ENCODE measurements at regions not wholly inside any gene's neighbourhood (a gene's known extent, or its start where the extent isn't known, plus 50 kb on each side); places are given as distances from the start of the nearest gene placed in this dataset.

GRCh38 chr12:91515944-91516694 is 333.5 kb upstream of the DCN start:
- Histone ChIP-seq H3K27ac (no peak overlapping the region), H3K4me3 (no peak overlapping the region), H3K36me3 (no peaks in the 10 kb centered on the region), H3K27me3 (replicated peaks in 1 of 7) (no peaks in the 10 kb centered on the region), H3K4me1 (no peaks in the 10 kb centered on the region), H3K9me3 (peaks cover 0 to 5% (median 0%) of the 10 kb centered on the region in 8 donors)
- intact Hi-C loops (cut with DNase I; ENCODE audit: low total_unique reads) = no loop called here
- TF ChIP-seq POLR2A (IDR thresholded peaks at IDR 0.05) = no peak
- TF ChIP-seq, protein P1, sequence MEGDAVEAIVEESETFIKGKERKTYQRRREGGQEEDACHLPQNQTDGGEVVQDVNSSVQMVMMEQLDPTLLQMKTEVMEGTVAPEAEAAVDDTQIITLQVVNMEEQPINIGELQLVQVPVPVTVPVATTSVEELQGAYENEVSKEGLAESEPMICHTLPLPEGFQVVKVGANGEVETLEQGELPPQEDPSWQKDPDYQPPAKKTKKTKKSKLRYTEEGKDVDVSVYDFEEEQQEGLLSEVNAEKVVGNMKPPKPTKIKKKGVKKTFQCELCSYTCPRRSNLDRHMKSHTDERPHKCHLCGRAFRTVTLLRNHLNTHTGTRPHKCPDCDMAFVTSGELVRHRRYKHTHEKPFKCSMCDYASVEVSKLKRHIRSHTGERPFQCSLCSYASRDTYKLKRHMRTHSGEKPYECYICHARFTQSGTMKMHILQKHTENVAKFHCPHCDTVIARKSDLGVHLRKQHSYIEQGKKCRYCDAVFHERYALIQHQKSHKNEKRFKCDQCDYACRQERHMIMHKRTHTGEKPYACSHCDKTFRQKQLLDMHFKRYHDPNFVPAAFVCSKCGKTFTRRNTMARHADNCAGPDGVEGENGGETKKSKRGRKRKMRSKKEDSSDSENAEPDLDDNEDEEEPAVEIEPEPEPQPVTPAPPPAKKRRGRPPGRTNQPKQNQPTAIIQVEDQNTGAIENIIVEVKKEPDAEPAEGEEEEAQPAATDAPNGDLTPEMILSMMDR (IDR thresholded peaks at IDR 0.05 in 8 of 11, conservative IDR thresholded peaks at IDR 0.05 in 3 of 11) = no peak
- TF ChIP-seq POLR2AphosphoS5 (IDR thresholded peaks at IDR 0.05) = no peak
- 45 to 52% (median 47%) methylated on average over 5 of the region's 5 CpGs for WGBS, 5 donors
- no peak for DNase-seq

- no peaks in the 10 kb centered on the region for H3K27me3 ChIP-seq (replicated peaks in 1 of 7)
- H3K4me1 ChIP-seq = no peaks in the 10 kb centered on the region
- no peak for DNase-seq
- intact Hi-C loops (cut with DNase I; ENCODE audit: low total_unique reads) = no loop called here
- no peaks in the 10 kb centered on the region for H3K9me3 ChIP-seq
- no peaks in the 10 kb centered on the region for H3K36me3 ChIP-seq
- H3K4me3 ChIP-seq = no peak overlapping the region
- 79 to 95% (median 93%) methylated on average over 1 of the region's 1 CpG for WGBS, 5 donors
- H3K27ac ChIP-seq = no peak overlapping the region
- TF ChIP-seq POLR2AphosphoS5 (IDR thresholded peaks at IDR 0.05) (no peak), POLR2A (IDR thresholded peaks at IDR 0.05) (no peak)
- TF ChIP-seq, protein P1 (IDR thresholded peaks at IDR 0.05 in 8 of 11, conservative IDR thresholded peaks at IDR 0.05 in 3 of 11) = no peak
These were observed 330.7 kb upstream of the DCN start for GRCh38 chr12:91513313-91513712.

DNA sequence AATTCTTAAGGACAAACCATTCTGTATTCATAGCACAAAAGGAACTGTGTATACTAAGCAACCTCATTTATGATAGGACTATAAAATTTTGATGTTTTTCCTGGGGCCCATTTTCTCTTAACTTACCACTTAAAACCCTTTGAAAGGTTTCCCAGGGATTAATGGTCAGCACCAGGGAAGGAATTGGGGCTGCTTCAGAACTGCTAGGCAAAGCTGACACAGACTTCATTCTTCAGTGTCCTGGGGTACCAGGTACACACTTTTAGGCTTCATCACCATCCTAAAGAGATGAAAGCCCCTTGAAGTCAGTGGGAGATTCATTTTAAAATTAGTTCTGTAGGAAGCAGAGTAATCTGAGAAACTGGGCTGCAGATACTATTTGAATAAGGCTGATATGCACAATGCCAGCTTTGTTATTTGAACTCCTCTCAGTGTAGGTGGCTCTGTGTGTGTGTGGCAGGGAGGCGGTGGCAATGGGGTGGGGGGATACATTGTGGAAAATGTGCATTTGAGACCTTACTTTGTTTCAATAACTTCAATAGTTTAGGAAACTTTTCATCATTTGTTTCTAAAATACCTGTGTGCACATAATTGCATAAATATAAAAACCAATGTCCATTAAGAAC is 329.3 kb upstream of the DCN start:
- H3K36me3 ChIP-seq = no peaks in the 10 kb centered on the region
- no peak overlapping the region for H3K27ac ChIP-seq
- intact Hi-C loops (cut with DNase I; ENCODE audit: low total_unique reads) = no loop called here
- whole genome bisulfite sequencing, 5 donors = 90 to 100% (median 91%) methylated on average over 1 of the region's 1 CpG
- no peaks in the 10 kb centered on the region for H3K4me1 ChIP-seq
- no peak overlapping the region for H3K4me3 ChIP-seq
- no peak for DNase-seq
- H3K27me3 ChIP-seq (replicated peaks in 1 of 7) = no peaks in the 10 kb centered on the region
- TF ChIP-seq POLR2A (IDR thresholded peaks at IDR 0.05) = no peak
- TF ChIP-seq, protein P1 (IDR thresholded peaks at IDR 0.05 in 8 of 11, conservative IDR thresholded peaks at IDR 0.05 in 3 of 11) = no peak
- H3K9me3 ChIP-seq = no peaks in the 10 kb centered on the region

DNA sequence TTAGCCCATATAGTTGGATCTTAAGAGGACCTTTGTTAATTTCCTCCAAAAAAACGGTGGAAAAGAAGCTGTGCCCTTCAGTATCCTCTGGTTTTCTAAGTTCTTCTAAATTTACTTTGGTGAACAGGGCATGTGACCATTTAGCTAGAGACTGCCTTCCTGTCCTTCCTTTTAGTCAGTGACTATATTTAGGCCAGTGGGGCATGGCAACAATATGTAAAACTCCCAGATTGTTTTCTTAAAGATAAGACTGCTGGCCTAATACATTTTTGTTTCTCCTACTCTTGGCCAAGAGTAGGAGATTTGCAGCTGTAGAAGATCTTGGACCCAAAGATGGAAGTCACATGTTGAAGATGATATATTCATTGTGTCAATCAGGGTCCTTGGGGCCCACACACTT is 325.1 kb upstream of the DCN start:
- intact Hi-C loops (cut with DNase I; ENCODE audit: low total_unique reads) = no loop called here
- Histone ChIP-seq H3K4me3 (no peak overlapping the region), H3K4me1 (no peaks in the 10 kb centered on the region), H3K9me3 (peaks cover 0 to 5% (median under 1%) of the 10 kb centered on the region in 8 donors), H3K27ac (no peak overlapping the region), H3K27me3 (replicated peaks in 1 of 7) (no peaks in the 10 kb centered on the region), H3K36me3 (no peaks in the 10 kb centered on the region)
- WGBS, 5 donors = 11 to 22% (median 12%) methylated on average over 1 of the region's 1 CpG
- DNase-seq = no peak
- no peak for TF ChIP-seq POLR2A (IDR thresholded peaks at IDR 0.05)
- TF ChIP-seq, protein P1 (IDR thresholded peaks at IDR 0.05 in 8 of 11, conservative IDR thresholded peaks at IDR 0.05 in 3 of 11) = no peak
- TF ChIP-seq POLR2AphosphoS5 (IDR thresholded peaks at IDR 0.05) = no peak
